Thymus (tissue), 11 donors: ENCODE measurements at regions not wholly inside any gene's neighbourhood (a gene's known extent, or its start where the extent isn't known, plus 50 kb on each side); places are given as distances from the start of the nearest gene placed in this dataset.

Source experiments
- DNase-seq, 9 donors: peaks; one replicate each; pipeline ENCODE4 v3.0.0-alpha.2; 2013; ENCODE audit warnings: low spot score in 9 of 9, low read depth in 6 of 9, missing footprints in 1 of 9
- H3K27ac ChIP-seq, 2 donors: one replicate each; pipeline ENCODE4 v1.5.1; 2013; ENCODE audit warnings: control low read depth in 1 of 2, low read depth in 1 of 2, low read length in 1 of 2, mild to moderate bottlenecking in 1 of 2, moderate library complexity in 1 of 2
- H3K27me3 ChIP-seq, 2 donors: one replicate each; pipeline ENCODE4 v1.5.1; 2013; ENCODE audit warnings: low read length in 1 of 2; ENCODE audit not compliant: control insufficient read depth in 2 of 2, insufficient read depth in 1 of 2
- H3K36me3 ChIP-seq, 2 donors: one replicate each; pipeline ENCODE4 v1.5.1; 2013; ENCODE audit warnings: low read length in 1 of 2, mild to moderate bottlenecking in 1 of 2, moderate library complexity in 1 of 2; ENCODE audit not compliant: control insufficient read depth in 2 of 2, insufficient read depth in 2 of 2
- H3K4me1 ChIP-seq, 2 donors: one replicate each; pipeline ENCODE4 v1.5.1; 2013; ENCODE audit warnings: low read length in 2 of 2; ENCODE audit not compliant: control insufficient read depth in 2 of 2, insufficient read depth in 2 of 2
- H3K4me3 ChIP-seq, 2 donors: one replicate each; pipeline ENCODE4 v1.5.1; 2013; ENCODE audit warnings: low read length in 2 of 2, control low read depth in 1 of 2, mild to moderate bottlenecking in 1 of 2
- H3K9me3 ChIP-seq, 2 donors: one replicate each; pipeline ENCODE4 v1.5.1; 2013; ENCODE audit warnings: low read length in 1 of 2, mild to moderate bottlenecking in 1 of 2; ENCODE audit not compliant: control insufficient read depth in 2 of 2, insufficient read depth in 1 of 2
- WGBS: extraction: QIAGEN DNeasy Blood & Tissue Kit; methylation state at CpG from one replicate; pipeline ENCODE4 v1.1.7; 2013; 5-methylcytosine and 5-hydroxymethylcytosine counted together
- donor health status: healthy.

DNA sequence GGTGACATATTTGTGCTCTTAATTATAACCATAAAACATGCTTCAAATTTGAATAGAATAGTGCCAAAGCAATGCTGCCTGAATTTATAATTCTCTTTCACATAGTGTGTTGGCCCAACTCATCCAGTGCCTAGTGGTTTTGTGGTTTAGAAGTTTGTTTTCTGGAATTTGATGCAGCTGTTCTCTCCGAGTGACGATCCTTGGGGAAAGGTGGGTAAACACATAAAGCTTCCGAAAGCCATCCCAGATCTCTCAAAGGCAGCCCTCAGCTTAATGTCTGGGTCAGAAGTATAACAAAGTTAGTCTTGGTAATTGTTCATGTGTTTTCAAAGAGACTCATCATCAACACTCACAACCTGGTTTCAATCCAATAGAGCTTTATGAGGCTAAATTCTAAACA lies 235.6 kb upstream of the CDH2 start:
- Histone ChIP-seq H3K27ac (no peak overlapping the region), H3K27me3 (no peaks in the 10 kb centered on the region), H3K4me1 (no peaks in the 10 kb centered on the region), H3K4me3 (no peak overlapping the region), H3K36me3 (no peaks in the 10 kb centered on the region), H3K9me3 (no peaks in the 10 kb centered on the region)
- WGBS, result 94% methylated on average over 3 of the region's 3 CpGs
- DNase-seq, result no peak

DNA sequence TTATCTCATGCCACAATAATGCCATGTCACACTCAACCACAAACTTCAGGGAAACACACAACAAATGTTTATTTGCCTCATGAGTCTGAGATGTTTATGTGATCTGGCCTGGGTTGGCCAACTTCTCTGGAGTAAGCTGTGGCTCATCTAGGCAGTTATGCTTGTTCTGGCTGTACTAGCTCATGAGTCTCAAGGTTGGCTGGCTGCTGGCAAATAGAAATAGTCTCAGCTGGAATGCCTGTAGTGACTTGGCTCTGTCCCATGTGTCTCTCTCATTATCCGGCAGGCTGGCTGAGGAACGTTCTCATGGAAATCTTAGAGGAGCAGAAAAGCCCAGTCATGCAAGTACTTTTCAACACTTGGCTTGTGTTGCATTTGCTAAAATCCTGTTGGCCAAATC lies 234.9 kb upstream of the CDH2 start:
- no peaks in the 10 kb centered on the region for H3K36me3 ChIP-seq
- H3K4me1 ChIP-seq, result no peaks in the 10 kb centered on the region
- no peaks in the 10 kb centered on the region for H3K9me3 ChIP-seq
- H3K27ac ChIP-seq, result no peak overlapping the region
- no peak for DNase-seq
- WGBS, result 93% methylated on average over 2 of the region's 2 CpGs
- no peak overlapping the region for H3K4me3 ChIP-seq
- no peaks in the 10 kb centered on the region for H3K27me3 ChIP-seq

DNA sequence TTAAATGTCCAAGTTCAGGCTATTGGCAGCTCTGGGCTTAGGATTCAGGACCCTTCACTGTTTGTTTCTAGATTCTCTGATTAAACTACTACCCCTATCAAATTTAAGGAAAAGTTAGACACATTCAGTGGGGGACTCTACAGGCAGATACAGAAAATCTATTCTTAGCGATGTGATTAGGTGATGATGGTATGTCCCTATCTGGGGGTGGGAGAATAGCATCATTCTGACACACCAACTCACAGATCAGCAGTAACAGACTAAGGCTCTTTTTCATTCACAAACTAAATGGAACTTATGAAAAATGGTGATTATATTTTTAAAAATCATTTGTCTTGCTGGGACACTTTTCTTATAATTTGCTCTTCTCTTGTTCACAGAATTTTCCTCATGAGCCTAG lies 232.9 kb upstream of the CDH2 start:
- Histone ChIP-seq H3K27ac (no peak overlapping the region), H3K9me3 (no peaks in the 10 kb centered on the region), H3K4me1 (no peaks in the 10 kb centered on the region), H3K36me3 (no peaks in the 10 kb centered on the region), H3K4me3 (no peak overlapping the region), H3K27me3 (no peaks in the 10 kb centered on the region)
- 95% methylated on average over 1 of the region's 1 CpG for whole genome bisulfite sequencing
- no peak for DNase-seq

DNA sequence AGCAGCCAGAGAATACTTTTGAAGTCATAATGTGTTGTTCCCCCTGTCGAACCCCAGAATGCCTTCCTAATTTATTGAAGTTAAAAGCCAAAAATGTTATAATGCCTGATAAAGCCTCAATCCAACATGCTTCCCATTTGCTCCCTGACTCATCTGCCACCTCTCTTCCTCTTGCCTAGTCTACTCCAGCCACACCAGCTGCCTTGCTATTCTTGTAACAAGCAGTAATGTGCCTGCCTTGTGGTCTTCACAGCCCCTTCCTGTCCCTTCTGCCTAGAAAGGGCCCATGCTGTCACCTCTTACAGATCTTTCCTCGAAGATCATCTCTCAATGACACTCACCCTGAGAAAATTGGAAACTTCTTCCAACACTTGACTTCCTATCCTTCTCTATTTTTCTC lies 231.6 kb upstream of the CDH2 start:
- Histone ChIP-seq H3K36me3 (no peaks in the 10 kb centered on the region), H3K4me3 (no peak overlapping the region), H3K4me1 (no peaks in the 10 kb centered on the region), H3K27me3 (no peaks in the 10 kb centered on the region), H3K9me3 (no peaks in the 10 kb centered on the region), H3K27ac (no peak overlapping the region)
- WGBS, result 79% methylated on average over 2 of the region's 2 CpGs
- DNase-seq, result no peak

GRCh38 chr18:28407681-28408080 lies 230.8 kb upstream of the CDH2 start:
- Histone ChIP-seq H3K9me3 (no peaks in the 10 kb centered on the region), H3K27me3 (no peaks in the 10 kb centered on the region), H3K27ac (no peak overlapping the region), H3K4me3 (no peak overlapping the region), H3K36me3 (no peaks in the 10 kb centered on the region), H3K4me1 (no peaks in the 10 kb centered on the region)
- WGBS, result 90% methylated on average over 1 of the region's 1 CpG
- DNase-seq, result no peak

- DNase-seq, result no peak
- 62% methylated on average over 3 of the region's 3 CpGs for WGBS
- Histone ChIP-seq H3K36me3 (no peaks in the 10 kb centered on the region), H3K4me1 (no peaks in the 10 kb centered on the region), H3K27me3 (no peaks in the 10 kb centered on the region), H3K27ac (no peak overlapping the region), H3K9me3 (no peaks in the 10 kb centered on the region), H3K4me3 (no peak overlapping the region)
Measured at GRCh38 chr18:28406533-28406932, 229.6 kb upstream of the CDH2 start.

- 66% methylated on average over 1 of the region's 1 CpG for WGBS
- Histone ChIP-seq H3K4me1 (no peaks in the 10 kb centered on the region), H3K36me3 (no peaks in the 10 kb centered on the region)
Measured at GRCh38 chr18:28404694-28405093, 227.8 kb upstream of the CDH2 start.

GRCh38 chr18:28399781-28400362 lies 222.9 kb upstream of the CDH2 start:
- Histone ChIP-seq H3K4me1 (no peaks in the 10 kb centered on the region), H3K27ac (no peak overlapping the region), H3K9me3 (no peaks in the 10 kb centered on the region), H3K27me3 (no peaks in the 10 kb centered on the region), H3K4me3 (no peak overlapping the region), H3K36me3 (no peaks in the 10 kb centered on the region)
- no peak for DNase-seq
- WGBS, result 82% methylated on average over 5 of the region's 5 CpGs

More at GRCh38 chr18:28404694-28405093, 227.8 kb upstream of the CDH2 start:
- Histone ChIP-seq H3K27ac (no peak overlapping the region), H3K4me3 (no peak overlapping the region), H3K27me3 (no peaks in the 10 kb centered on the region), H3K9me3 (no peaks in the 10 kb centered on the region)
- no peak for DNase-seq

GRCh38 chr18:28398471-28398870 lies 221.5 kb upstream of the CDH2 start:
- 87% methylated on average over 1 of the region's 1 CpG for WGBS
- H3K4me3 ChIP-seq, result no peak overlapping the region

DNA sequence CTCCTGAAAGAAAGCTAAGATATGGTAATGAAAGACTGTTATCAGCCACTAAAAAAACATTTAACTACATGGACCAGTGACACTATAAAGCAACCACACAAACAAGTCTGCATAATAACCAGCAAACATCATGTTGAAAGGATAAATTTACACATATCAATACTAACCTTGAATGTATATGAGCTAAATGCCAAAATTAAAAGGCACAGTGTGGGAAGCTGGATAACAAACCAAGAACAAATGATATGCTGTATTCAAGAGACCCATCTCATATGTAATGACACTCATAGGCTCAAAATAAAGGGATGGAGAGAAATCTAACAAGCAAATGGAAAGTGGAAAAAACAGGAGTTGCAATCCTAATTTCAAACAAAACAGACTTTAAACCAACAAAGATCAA lies 213.1 kb upstream of the CDH2 start:
- Histone ChIP-seq H3K9me3 (peaks cover 0 to 12% of the 10 kb centered on the region in 2 donors), H3K4me1 (no peaks in the 10 kb centered on the region), H3K36me3 (no peaks in the 10 kb centered on the region), H3K27ac (no peak overlapping the region), H3K27me3 (no peaks in the 10 kb centered on the region), H3K4me3 (no peak overlapping the region)
- no peak for DNase-seq

More at GRCh38 chr18:28398471-28398870, 221.5 kb upstream of the CDH2 start:
- Histone ChIP-seq H3K27me3 (no peaks in the 10 kb centered on the region), H3K9me3 (no peaks in the 10 kb centered on the region), H3K4me1 (no peaks in the 10 kb centered on the region), H3K27ac (no peak overlapping the region), H3K36me3 (no peaks in the 10 kb centered on the region)
- no peak for DNase-seq
